ENCODE measurements at regions not wholly inside any gene's neighbourhood (a gene's known extent, or its start where the extent isn't known, plus 50 kb on each side); places are given as distances from the start of the nearest gene placed in this dataset.

- TF ChIP-seq CTCF (IDR thresholded peaks at IDR 0.05) (no peak), POLR2AphosphoS5 (IDR thresholded peaks at IDR 0.05) (peak in 1 of 3 donors; percentile 43)
Measured at GRCh38 chr13:79776531-79777295, 295.8 kb downstream of the NDFIP2 start.

All from transverse colon (tissue), 4 donors.